MCF 10A (cell line): ENCODE measurements at regions not wholly inside any gene's neighbourhood (a gene's known extent, or its start where the extent isn't known, plus 50 kb on each side); places are given as distances from the start of the nearest gene placed in this dataset.
"Not testable (repeated sequence)": the region's sequence is repeated elsewhere in the genome, so short reads cannot be mapped to it uniquely, and the experiment has no call there.

ENCODE experiments used
- BruUV-seq: library from RNA; stranded (reverse); fragments of 400-500 nt; replicated peaks from 2 replicates; lab custom pipeline; 2021; lab: Mats Ljungman, UMichigan
- CTCF ChIA-PET: fragments of 300-600 bp; sonication (Branson Sonifier 250); formaldehyde crosslinking; extraction: SDS; loops from one replicate; lab custom pipeline; 2021; ENCODE audit warnings: antibody characterized with exemption, inconsistent platforms; lab: Yijun Ruan, JAX
- POLR2A ChIA-PET: fragments of 300-600, 350-650 bp; sonication (Branson Sonifier 250); formaldehyde crosslinking; extraction: SDS; loops from one replicate; lab custom pipeline; 2020; ENCODE audit warnings: antibody characterized with exemption, inconsistent platforms; lab: Yijun Ruan, JAX
- DNase-seq: peaks from one replicate; pipeline ENCODE4 v3.0.0-alpha.2; 2018; ENCODE audit not compliant: unreplicated experiment
- H3K27ac Mint-ChIP-seq: one replicate; pipeline ENCODE4 v1.8.0; 2022; ENCODE audit warnings: mild to moderate bottlenecking, low read depth, mixed read lengths; ENCODE audit not compliant: unreplicated experiment
- H3K27me3 Mint-ChIP-seq: one replicate; pipeline ENCODE4 v1.8.0; 2022; ENCODE audit warnings: mixed read lengths; ENCODE audit not compliant: insufficient read depth, unreplicated experiment
- H3K36me3 Mint-ChIP-seq: one replicate; pipeline ENCODE4 v1.8.0; 2022; ENCODE audit warnings: mild to moderate bottlenecking, moderate library complexity, mixed read lengths; ENCODE audit not compliant: insufficient read depth, unreplicated experiment
- H3K4me1 Mint-ChIP-seq: one replicate; pipeline ENCODE4 v1.8.0; 2022; ENCODE audit warnings: mixed read lengths; ENCODE audit not compliant: insufficient read depth, unreplicated experiment
- H3K4me3 Mint-ChIP-seq: one replicate; pipeline ENCODE4 v1.8.0; 2022; ENCODE audit warnings: mild to moderate bottlenecking, moderate library complexity, mixed read lengths; ENCODE audit not compliant: unreplicated experiment
- H3K9me3 Mint-ChIP-seq: one replicate; pipeline ENCODE4 v1.8.0; 2022; ENCODE audit warnings: mixed read lengths; ENCODE audit not compliant: unreplicated experiment
- CTCF ChIP-seq: fragments of 200-600 bp; IDR thresholded peaks from one replicate; pipeline ENCODE4 v1.8.0; 2022; ENCODE audit warnings: antibody characterized with exemption, mild to moderate bottlenecking; ENCODE audit not compliant: unreplicated experiment
- intact Hi-C: fragments of 100-400 bp; cut with micrococcal nuclease; formaldehyde crosslinking; loops from 2 replicates; pipeline ENCODE4 v1.14.1; 2022

- no peak for DNase-seq
- Mint-ChIP-seq H3K4me3 (no peak overlapping the region), H3K27me3 (no peaks in the 10 kb centered on the region), H3K27ac (no peak overlapping the region), H3K4me1 (no peaks in the 10 kb centered on the region), H3K36me3 (peaks cover 4% of the 10 kb centered on the region), H3K9me3 (no peaks in the 10 kb centered on the region)
- no peak for TF ChIP-seq CTCF
- intact Hi-C loops: no loop called here
- ChIA-PET POLR2A (no interaction called here), CTCF (interaction anchor here (0.7 kb wide), 1 partner anchor 136 kb away, joined by 3 read pairs; no protein-coding TSS in a partner anchor)
- BruUV-seq: no TSS peak
Observed at GRCh38 chr7:20916311-20916710, 129.6 kb upstream of the SP8 start.

GRCh38 chr7:20917603-20918002 is 130.9 kb upstream of the SP8 start:
- no peak overlapping the region for H3K27ac Mint-ChIP-seq
- no peak overlapping the region for H3K4me3 Mint-ChIP-seq
- intact Hi-C loops: no loop called here
- H3K4me1 Mint-ChIP-seq: no peaks in the 10 kb centered on the region
- H3K27me3 Mint-ChIP-seq: no peaks in the 10 kb centered on the region
- no TSS peak for BruUV-seq
- TF ChIP-seq CTCF: no peak
- peaks cover 5% of the 10 kb centered on the region for H3K9me3 Mint-ChIP-seq
- H3K36me3 Mint-ChIP-seq: no peaks in the 10 kb centered on the region
- ChIA-PET POLR2A (no interaction called here), CTCF (no interaction called here)
- DNase-seq: no peak

GRCh38 chr7:20918156-20918555 is 131.5 kb upstream of the SP8 start:
- H3K27ac Mint-ChIP-seq: no peak overlapping the region
- intact Hi-C loops: no loop called here
- TF ChIP-seq CTCF: no peak
- no peak for DNase-seq
- ChIA-PET POLR2A (no interaction called here), CTCF (no interaction called here)
- peaks cover 6% of the 10 kb centered on the region for H3K9me3 Mint-ChIP-seq
- BruUV-seq: no TSS peak
- no peaks in the 10 kb centered on the region for H3K36me3 Mint-ChIP-seq
- H3K27me3 Mint-ChIP-seq: no peaks in the 10 kb centered on the region
- no peaks in the 10 kb centered on the region for H3K4me1 Mint-ChIP-seq
- no peak overlapping the region for H3K4me3 Mint-ChIP-seq

- DNase-seq, H3K4me3 Mint-ChIP-seq, H3K27me3 Mint-ChIP-seq, H3K4me1 Mint-ChIP-seq, CTCF ChIA-PET, H3K36me3 Mint-ChIP-seq, H3K27ac Mint-ChIP-seq, intact Hi-C loops, BruUV-seq: not testable (repeated sequence)
- POLR2A ChIA-PET: interaction anchor here (0.7 kb wide), 1 partner anchor 834 kb away, joined by 4 read pairs; no protein-coding TSS in a partner anchor
- peaks cover 17% of the 10 kb centered on the region for H3K9me3 Mint-ChIP-seq
Observed at GRCh38 chr7:20927178-20927577, 140.5 kb upstream of the SP8 start.

GRCh38 chr7:20927976-20928375 is 141.3 kb upstream of the SP8 start:
- no TSS peak for BruUV-seq
- Mint-ChIP-seq H3K27me3 (no peaks in the 10 kb centered on the region), H3K36me3 (no peaks in the 10 kb centered on the region), H3K27ac (no peak overlapping the region), H3K4me1 (no peaks in the 10 kb centered on the region), H3K4me3 (no peak overlapping the region), H3K9me3 (peaks cover 11% of the 10 kb centered on the region)
- CTCF ChIA-PET: interaction anchor here (0.6 kb wide), 1 partner anchor 157 kb away, joined by 3 read pairs; no protein-coding TSS in a partner anchor
- intact Hi-C loops: no loop called here
- no peak for TF ChIP-seq CTCF
- no peak for DNase-seq
- POLR2A ChIA-PET: no interaction called here
